ENCODE measurements at regions not wholly inside any gene's neighbourhood (a gene's known extent, or its start where the extent isn't known, plus 50 kb on each side); places are given as distances from the start of the nearest gene placed in this dataset.

GRCh38 chr12:97274386-97274785 is 188.2 kb upstream of the RMST start:
- no peak for DNase-seq (ENCODE audit: low read depth in 2 of 2)

- no peak for DNase-seq (ENCODE audit: low read depth in 2 of 2)
Observed at GRCh38 chr12:97275256-97275655, 187.3 kb upstream of the RMST start.

GRCh38 chr12:97275728-97276590 is 186.6 kb upstream of the RMST start:
- no peak for DNase-seq (ENCODE audit: low read depth in 2 of 2)

GRCh38 chr12:97276661-97277429 is 185.8 kb upstream of the RMST start:
- no peak for DNase-seq (ENCODE audit: low read depth in 2 of 2)

GRCh38 chr12:97283297-97283696 is 179.3 kb upstream of the RMST start:
- DNase-seq (ENCODE audit: low read depth in 2 of 2), result no peak

- DNase-seq (ENCODE audit: low read depth in 2 of 2), result no peak
Observed at GRCh38 chr12:97288531-97288930, 174.1 kb upstream of the RMST start.

GRCh38 chr12:97292588-97292987 is 170.0 kb upstream of the RMST start:
- DNase-seq (ENCODE audit: low read depth in 2 of 2), result no peak

GRCh38 chr12:97293541-97293940 is 169.1 kb upstream of the RMST start:
- no peak for DNase-seq (ENCODE audit: low read depth in 2 of 2)

GRCh38 chr12:97299847-97300246 is 162.8 kb upstream of the RMST start:
- no peak for DNase-seq (ENCODE audit: low read depth in 2 of 2)

GRCh38 chr12:97300431-97300830 is 162.2 kb upstream of the RMST start:
- no peak for DNase-seq (ENCODE audit: low read depth in 2 of 2)

- no peak for DNase-seq (ENCODE audit: low read depth in 2 of 2)
Observed at GRCh38 chr12:97300891-97301290, 161.7 kb upstream of the RMST start.

- no peak for DNase-seq (ENCODE audit: low read depth in 2 of 2)
Observed at GRCh38 chr12:97301576-97301975, 161.0 kb upstream of the RMST start.

GRCh38 chr12:97305651-97306050 is 157.0 kb upstream of the RMST start:
- no peak for DNase-seq (ENCODE audit: low read depth in 2 of 2)

GRCh38 chr12:97306147-97306546 is 156.5 kb upstream of the RMST start:
- no peak for DNase-seq (ENCODE audit: low read depth in 2 of 2)

- no peak for DNase-seq (ENCODE audit: low read depth in 2 of 2)
Observed at GRCh38 chr12:97308576-97309198, 153.9 kb upstream of the RMST start.

GRCh38 chr12:97309921-97310320 is 152.7 kb upstream of the RMST start:
- no peak for DNase-seq (ENCODE audit: low read depth in 2 of 2)

- DNase-seq (ENCODE audit: low read depth in 2 of 2), result no peak
Observed at GRCh38 chr12:97312570-97313135, 150.0 kb upstream of the RMST start.

- no peak for DNase-seq (ENCODE audit: low read depth in 2 of 2)
Observed at GRCh38 chr12:97313471-97314190, 149.0 kb upstream of the RMST start.

GRCh38 chr12:97316321-97316720 is 146.3 kb upstream of the RMST start:
- no peak for DNase-seq (ENCODE audit: low read depth in 2 of 2)

GRCh38 chr12:97321621-97322020 is 141.0 kb upstream of the RMST start:
- DNase-seq (ENCODE audit: low read depth in 2 of 2), result no peak

- no peak for DNase-seq (ENCODE audit: low read depth in 2 of 2)
Observed at GRCh38 chr12:97322388-97322787, 140.2 kb upstream of the RMST start.

- DNase-seq (ENCODE audit: low read depth in 2 of 2), result no peak
Observed at GRCh38 chr12:97323154-97323553, 139.4 kb upstream of the RMST start.

All from stimulated activated CD4-positive, alpha-beta T cell treated with anti-CD3 and anti-CD28 coated beads, Interleukin-12 subunit alpha, Interleukin-12 subunit beta, amount 100 ng/mL, for 24 hours (primary cell).